Activated B cell treated with CpG ODN at 0.5 μM for 24 hours (primary cell): ENCODE measurements at regions not wholly inside any gene's neighbourhood (a gene's known extent, or its start where the extent isn't known, plus 50 kb on each side); places are given as distances from the start of the nearest gene placed in this dataset.

Experiments used
- ATAC-seq: fragments of 200-7000 bp; cut with Tn5 transposase; one replicate; pipeline ENCODE4 v1.10.0; 2021; ENCODE audit warnings: low read depth, mild to moderate bottlenecking, moderate library complexity
- CTCF ChIA-PET: fragments of 350-600 bp; sonication (Branson Sonifier 250); formaldehyde crosslinking; loops from one replicate; lab custom pipeline; 2021; ENCODE audit warnings: antibody characterized with exemption; lab: Charles Lee
- POLR2A ChIA-PET: fragments of 350-600 bp; sonication (Branson Sonifier 250); formaldehyde crosslinking; loops from one replicate; lab custom pipeline; 2021; ENCODE audit warnings: antibody characterized with exemption; lab: Charles Lee
- DNase-seq: peaks from one replicate; pipeline ENCODE4 v3.0.0; 2022
- H3K27ac Mint-ChIP-seq: one replicate; pipeline ENCODE4 v1.8.0; 2020; ENCODE audit warnings: mixed read lengths
- H3K27me3 Mint-ChIP-seq: one replicate; pipeline ENCODE4 v1.8.0; 2021; ENCODE audit warnings: mixed read lengths
- H3K36me3 Mint-ChIP-seq: one replicate; pipeline ENCODE4 v1.8.0; 2021; ENCODE audit warnings: low read depth, mixed read lengths
- H3K4me1 Mint-ChIP-seq: one replicate; pipeline ENCODE4 v1.8.0; 2021; ENCODE audit warnings: mixed read lengths
- H3K4me3 Mint-ChIP-seq: one replicate; pipeline ENCODE4 v1.8.0; 2020; ENCODE audit warnings: mild to moderate bottlenecking, mixed read lengths
- H3K9me3 Mint-ChIP-seq: one replicate; pipeline ENCODE4 v1.8.0; 2020; ENCODE audit warnings: mixed read lengths
- CTCF ChIP-seq: fragments of 200-600 bp; IDR thresholded peaks from one replicate; pipeline ENCODE4 v1.8.0; 2022; ENCODE audit warnings: antibody characterized with exemption, mild to moderate bottlenecking
- intact Hi-C: fragments of 100-400 bp; cut with micrococcal nuclease; formaldehyde crosslinking; loops from one replicate; pipeline ENCODE4 v1.15.1; 2024

GRCh38 chr7:24059775-24060174 is 224.2 kb upstream of the NPY start:
- DNase-seq (no peak), ATAC-seq (no peak)
- Mint-ChIP-seq H3K9me3 (no peaks in the 10 kb centered on the region), H3K36me3 (no peaks in the 10 kb centered on the region), H3K27ac (no peak overlapping the region), H3K4me3 (no peak overlapping the region), H3K27me3 (peaks cover 6% of the 10 kb centered on the region), H3K4me1 (no peaks in the 10 kb centered on the region)
- ChIA-PET POLR2A (no interaction called here), CTCF (no interaction called here)
- intact Hi-C loops: no loop called here
- no peak for TF ChIP-seq CTCF

GRCh38 chr7:24063721-24064120 is 220.3 kb upstream of the NPY start:
- POLR2A ChIA-PET: no interaction called here
- CTCF ChIA-PET: no interaction called here
- Mint-ChIP-seq H3K4me1 (no peaks in the 10 kb centered on the region), H3K36me3 (no peaks in the 10 kb centered on the region), H3K27me3 (no peaks in the 10 kb centered on the region), H3K9me3 (no peaks in the 10 kb centered on the region), H3K27ac (no peak overlapping the region), H3K4me3 (no peak overlapping the region)
- intact Hi-C loops: no loop called here
- DNase-seq (no peak), ATAC-seq (no peak)
- TF ChIP-seq CTCF: no peak

- ChIA-PET POLR2A (no interaction called here), CTCF (interaction anchor here (0.8 kb wide), 1 partner anchor 11 kb away, joined by 3 read pairs; no protein-coding TSS in a partner anchor)
Observed at GRCh38 chr7:24069751-24070150, 214.2 kb upstream of the NPY start.

GRCh38 chr7:24073651-24074420 is 210.2 kb upstream of the NPY start:
- intact Hi-C loops: no loop called here
- POLR2A ChIA-PET: no interaction called here
- TF ChIP-seq CTCF: no peak
- Mint-ChIP-seq H3K4me1 (peaks cover 2% of the 10 kb centered on the region), H3K27me3 (peaks cover 2% of the 10 kb centered on the region), H3K27ac (no peak overlapping the region), H3K4me3 (no peak overlapping the region), H3K36me3 (no peaks in the 10 kb centered on the region), H3K9me3 (no peaks in the 10 kb centered on the region)
- ATAC-seq (no peak), DNase-seq (no peak)
- CTCF ChIA-PET: no interaction called here

More at GRCh38 chr7:24069751-24070150, 214.2 kb upstream of the NPY start:
- TF ChIP-seq CTCF: no peak
- no peaks in the 10 kb centered on the region for H3K9me3 Mint-ChIP-seq
- DNase-seq: no peak
- H3K27ac Mint-ChIP-seq: no peak overlapping the region
- H3K36me3 Mint-ChIP-seq: no peaks in the 10 kb centered on the region
- H3K4me1 Mint-ChIP-seq: peaks cover 2% of the 10 kb centered on the region
- H3K27me3 Mint-ChIP-seq: peaks cover 2% of the 10 kb centered on the region
- intact Hi-C loops: no loop called here
- no peak overlapping the region for H3K4me3 Mint-ChIP-seq
- no peak for ATAC-seq

- DNase-seq (no peak), ATAC-seq (no peak)
- H3K4me3 Mint-ChIP-seq: no peak overlapping the region
- H3K4me1 Mint-ChIP-seq: peaks cover 2% of the 10 kb centered on the region
- intact Hi-C loops: no loop called here
- POLR2A ChIA-PET: no interaction called here
- no peak for TF ChIP-seq CTCF
- no peak overlapping the region for H3K27ac Mint-ChIP-seq
- CTCF ChIA-PET: no interaction called here
- no peaks in the 10 kb centered on the region for H3K27me3 Mint-ChIP-seq
- H3K36me3 Mint-ChIP-seq: no peaks in the 10 kb centered on the region
- H3K9me3 Mint-ChIP-seq: no peaks in the 10 kb centered on the region
Observed at GRCh38 chr7:24075426-24075810, 208.6 kb upstream of the NPY start.
